Neuronal stem cell (in vitro differentiated cells): ENCODE measurements at regions not wholly inside any gene's neighbourhood (a gene's known extent, or its start where the extent isn't known, plus 50 kb on each side); places are given as distances from the start of the nearest gene placed in this dataset.

Source experiments
- DNase-seq: peaks from one replicate; pipeline ENCODE4 v3.0.0-alpha.2; 2013; ENCODE audit warnings: low spot score
- H2AFZ ChIP-seq: one replicate; pipeline ENCODE4 v1.6.1; 2013; ENCODE audit warnings: mild to moderate bottlenecking, low read length, inconsistent platforms
- H2AK5ac ChIP-seq: 2 replicates; pipeline ENCODE4 v1.6.1; 2013; ENCODE audit warnings: low read depth, mild to moderate bottlenecking, inconsistent platforms, low read length, moderate library complexity, mixed read lengths
- H2BK120ac ChIP-seq: 2 replicates; pipeline ENCODE4 v1.6.1; 2013; ENCODE audit warnings: low read depth, mild to moderate bottlenecking, inconsistent platforms, low read length, moderate library complexity, mixed read lengths
- H2BK12ac ChIP-seq: one replicate; pipeline ENCODE4 v1.6.1; 2013; ENCODE audit warnings: low read length, inconsistent platforms
- H2BK15ac ChIP-seq: 2 replicates; pipeline ENCODE4 v1.6.1; 2013; ENCODE audit warnings: mild to moderate bottlenecking, low read length, inconsistent platforms, mixed read lengths
- H2BK5ac ChIP-seq: one replicate; pipeline ENCODE4 v1.6.1; 2013; ENCODE audit warnings: inconsistent platforms, mild to moderate bottlenecking, low read length, moderate library complexity
- H3K14ac ChIP-seq: one replicate; pipeline ENCODE4 v1.6.1; 2013; ENCODE audit warnings: low read length, inconsistent platforms
- H3K18ac ChIP-seq: 2 replicates; pipeline ENCODE4 v1.6.1; 2013; ENCODE audit warnings: low read length, inconsistent platforms
- H3K23ac ChIP-seq: 2 replicates; pipeline ENCODE4 v1.6.1; 2013; ENCODE audit warnings: low read depth, mild to moderate bottlenecking, mixed read lengths, low read length, inconsistent platforms; ENCODE audit not compliant: poor library complexity
- H3K27ac ChIP-seq: replicated peaks from 3 replicates; pipeline ENCODE4 v1.5.1; 2013; ENCODE audit warnings: low read length, inconsistent platforms
- H3K27me3 ChIP-seq, 3 experiments: 2 replicates each; pipeline ENCODE4 v1.6.1; 2013; ENCODE audit warnings: low read length in 3 of 3, mild to moderate bottlenecking in 2 of 3, inconsistent platforms in 1 of 3, low read depth in 1 of 3, mixed read lengths in 1 of 3, moderate library complexity in 1 of 3; ENCODE audit not compliant: control insufficient read depth in 3 of 3, insufficient read depth in 3 of 3
- H3K36me3 ChIP-seq, 2 donors: replicated peaks in 1 of 2; 2 replicates each; pipeline ENCODE4 v1.6.1; 2013; ENCODE audit warnings: low read length in 2 of 2; ENCODE audit not compliant: control insufficient read depth in 2 of 2, insufficient read depth in 2 of 2
- H3K4ac ChIP-seq: 2 replicates; pipeline ENCODE4 v1.6.1; 2013; ENCODE audit warnings: inconsistent platforms, mild to moderate bottlenecking, low read length, moderate library complexity
- H3K4me1 ChIP-seq, 2 donors: 1 replicate in 1 of 2; 2 replicates in 1 of 2; pipeline ENCODE4 v1.6.1; 2013; ENCODE audit warnings: low read length in 2 of 2, low read depth in 1 of 2; ENCODE audit not compliant: control insufficient read depth in 2 of 2, insufficient read depth in 1 of 2
- H3K4me2 ChIP-seq: one replicate; pipeline ENCODE4 v1.6.1; 2013; ENCODE audit warnings: mild to moderate bottlenecking, low read length, inconsistent platforms; ENCODE audit not compliant: insufficient read depth, poor library complexity, severe bottlenecking
- H3K4me3 ChIP-seq, 2 donors: 2 replicates each; pipeline ENCODE4 v1.5.1; 2013; ENCODE audit warnings: low read length in 2 of 2, mild to moderate bottlenecking in 2 of 2, inconsistent platforms in 1 of 2, moderate library complexity in 1 of 2
- H3K79me1 ChIP-seq: one replicate; pipeline ENCODE4 v1.6.1; 2013; ENCODE audit warnings: low read depth, mild to moderate bottlenecking, inconsistent platforms, low read length, moderate library complexity
- H3K9ac ChIP-seq: one replicate; pipeline ENCODE4 v1.6.1; 2013; ENCODE audit warnings: mild to moderate bottlenecking, low read depth, low read length, inconsistent platforms; ENCODE audit not compliant: poor library complexity
- H3K9me3 ChIP-seq, 2 donors: replicated peaks in 1 of 2; 2 replicates each; pipeline versions ENCODE3 to v1.6.1; 2013; ENCODE audit warnings: low read length in 2 of 2, mild to moderate bottlenecking in 2 of 2, inconsistent platforms in 1 of 2, low read depth in 1 of 2, mixed read lengths in 1 of 2, moderate library complexity in 1 of 2; ENCODE audit not compliant: control insufficient read depth in 2 of 2, insufficient read depth in 1 of 2
- H4K8ac ChIP-seq: one replicate; pipeline ENCODE4 v1.6.1; 2013; ENCODE audit warnings: low read depth, mild to moderate bottlenecking, inconsistent platforms, low read length, moderate library complexity
- H4K91ac ChIP-seq: one replicate; pipeline ENCODE4 v1.6.1; 2013; ENCODE audit warnings: low read length, low read depth, mild to moderate bottlenecking, inconsistent platforms; ENCODE audit not compliant: poor library complexity
- WGBS, 2 donors: extraction: QIAGEN DNeasy Blood & Tissue Kit; methylation state at CpG; one replicate each; pipeline ENCODE4 v1.1.7; 2013; ENCODE audit warnings: missing lambda C conversion rate in 2 of 2, mixed read lengths in 1 of 2; ENCODE audit not compliant: insufficient read length in 2 of 2, insufficient replicate concordance in 1 of 2; ENCODE audit errors: extremely low coverage in 2 of 2; 5-methylcytosine and 5-hydroxymethylcytosine counted together

- no peak overlapping the region for H3K14ac ChIP-seq
- no peak overlapping the region for H3K9ac ChIP-seq
- peaks cover 0 to 2% (median 0%) of the 10 kb centered on the region in 3 experiments for H3K27me3 ChIP-seq
- no peak overlapping the region for H3K4me2 ChIP-seq
- H3K36me3 ChIP-seq, result no peaks in the 10 kb centered on the region
- H2BK120ac ChIP-seq, result no peak overlapping the region
- no peak overlapping the region for H3K4me3 ChIP-seq
- H2BK15ac ChIP-seq, result no peak overlapping the region
- H3K79me1 ChIP-seq, result peaks cover 1% of the 10 kb centered on the region
- H4K91ac ChIP-seq, result no peak overlapping the region
- H3K4me1 ChIP-seq, result peaks cover 0 to 2% of the 10 kb centered on the region in 2 donors
- H3K4ac ChIP-seq, result no peak overlapping the region
- H3K18ac ChIP-seq, result no peak overlapping the region
- H2BK5ac ChIP-seq, result no peak overlapping the region
- H2AFZ ChIP-seq, result no peak overlapping the region
- H2BK12ac ChIP-seq, result no peak overlapping the region
- no peak overlapping the region for H2AK5ac ChIP-seq
- H4K8ac ChIP-seq, result no peak overlapping the region
- DNase-seq, result no peak
- WGBS, 2 donors, result no CpG with 5 or more reads among the region's 3 CpGs
- H3K9me3 ChIP-seq, result no peaks in the 10 kb centered on the region
- no peak overlapping the region for H3K23ac ChIP-seq
- H3K27ac ChIP-seq, result no peak overlapping the region
Observed at GRCh38 chr18:55147791-55148190, 188.5 kb upstream of the CCDC68 start.

GRCh38 chr18:55144193-55144930 lies 185.1 kb upstream of the CCDC68 start:
- Histone ChIP-seq H2AFZ (no peak overlapping the region), H2AK5ac (no peak overlapping the region), H3K23ac (no peak overlapping the region), H3K9ac (no peak overlapping the region), H3K4ac (no peak overlapping the region), H3K18ac (no peak overlapping the region), H3K4me3 (no peak overlapping the region), H2BK5ac (no peak overlapping the region), H3K27me3 (no peaks in the 10 kb centered on the region), H2BK15ac (no peak overlapping the region), H3K36me3 (no peaks in the 10 kb centered on the region), H3K79me1 (peaks cover 1% of the 10 kb centered on the region), H3K27ac (no peak overlapping the region), H3K4me1 (peaks cover 0 to 2% of the 10 kb centered on the region in 2 donors), H4K8ac (no peak overlapping the region), H3K4me2 (no peak overlapping the region), H3K14ac (no peak overlapping the region), H3K9me3 (no peaks in the 10 kb centered on the region), H2BK120ac (no peak overlapping the region), H4K91ac (no peak overlapping the region), H2BK12ac (no peak overlapping the region)
- no peak for DNase-seq
- no CpG with 5 or more reads among the region's 2 CpGs for WGBS, 2 donors

- H3K18ac ChIP-seq, result no peak overlapping the region
- no peak overlapping the region for H3K14ac ChIP-seq
- no peak overlapping the region for H2BK12ac ChIP-seq
- no peak overlapping the region for H3K4me3 ChIP-seq
- no peak overlapping the region for H4K91ac ChIP-seq
- WGBS, 2 donors, result no CpG with 5 or more reads among the region's 6 CpGs
- H2BK15ac ChIP-seq, result no peak overlapping the region
- H3K36me3 ChIP-seq, result no peaks in the 10 kb centered on the region
- H2AFZ ChIP-seq, result no peak overlapping the region
- H3K27me3 ChIP-seq, result no peaks in the 10 kb centered on the region
- H3K79me1 ChIP-seq, result peaks cover 1% of the 10 kb centered on the region
- H2BK5ac ChIP-seq, result no peak overlapping the region
- H2BK120ac ChIP-seq, result no peak overlapping the region
- H4K8ac ChIP-seq, result no peak overlapping the region
- peaks cover 0 to 2% of the 10 kb centered on the region in 2 donors for H3K4me1 ChIP-seq
- no peak overlapping the region for H3K23ac ChIP-seq
- H3K27ac ChIP-seq, result no peak overlapping the region
- H2AK5ac ChIP-seq, result no peak overlapping the region
- DNase-seq, result no peak
- H3K9me3 ChIP-seq, result no peaks in the 10 kb centered on the region
- H3K4ac ChIP-seq, result no peak overlapping the region
- no peak overlapping the region for H3K4me2 ChIP-seq
- no peak overlapping the region for H3K9ac ChIP-seq
Observed at GRCh38 chr18:55142410-55142809, 183.1 kb upstream of the CCDC68 start.

GRCh38 chr18:55141318-55141717 lies 182.1 kb upstream of the CCDC68 start:
- no CpG with 5 or more reads among the region's 4 CpGs for WGBS, 2 donors
- peaks cover 1% of the 10 kb centered on the region for H3K79me1 ChIP-seq

More at GRCh38 chr18:55141318-55141717, 182.1 kb upstream of the CCDC68 start:
- no peak overlapping the region for H2BK5ac ChIP-seq
- no peaks in the 10 kb centered on the region for H3K27me3 ChIP-seq
- no peak overlapping the region for H3K14ac ChIP-seq
- H2BK12ac ChIP-seq, result no peak overlapping the region
- H4K91ac ChIP-seq, result no peak overlapping the region
- no peak overlapping the region for H3K4me2 ChIP-seq
- no peak overlapping the region for H3K9ac ChIP-seq
- peaks cover 0 to 2% of the 10 kb centered on the region in 2 donors for H3K4me1 ChIP-seq
- no peak overlapping the region for H3K18ac ChIP-seq
- no peaks in the 10 kb centered on the region for H3K36me3 ChIP-seq
- H2BK120ac ChIP-seq, result no peak overlapping the region
- no peak overlapping the region for H2AK5ac ChIP-seq
- no peak overlapping the region for H3K27ac ChIP-seq
- no peak overlapping the region for H2BK15ac ChIP-seq
- H3K23ac ChIP-seq, result no peak overlapping the region
- no peaks in the 10 kb centered on the region for H3K9me3 ChIP-seq
- no peak overlapping the region for H2AFZ ChIP-seq
- H3K4ac ChIP-seq, result no peak overlapping the region
- no peak overlapping the region for H3K4me3 ChIP-seq
- no peak overlapping the region for H4K8ac ChIP-seq
- DNase-seq, result no peak
